Activated naive CD4-positive, alpha-beta T cell treated with anti-CD3 and anti-CD28 coated beads, Interleukin-2, amount 50 U/mL, for 72 hours (primary cell): ENCODE measurements at regions not wholly inside any gene's neighbourhood (a gene's known extent, or its start where the extent isn't known, plus 50 kb on each side); places are given as distances from the start of the nearest gene placed in this dataset.

Experiments used
- ATAC-seq, 2 donors: fragments of 150-1000 bp; cut with Tn5 transposase; 2 replicates each; pipeline ENCODE4 v1.10.0; 2021; ENCODE audit warnings: mild to moderate bottlenecking in 2 of 2, moderate library complexity in 2 of 2
- DNase-seq, 2 donors: peaks; one replicate each; pipeline ENCODE4 v3.0.0; 2021 to 2022; ENCODE audit warnings: low spot score in 2 of 2
- H3K27ac Mint-ChIP-seq, 2 donors: one replicate each; pipeline ENCODE4 v1.8.0; 2022; ENCODE audit warnings: mild to moderate bottlenecking in 2 of 2, mixed read lengths in 2 of 2
- H3K36me3 Mint-ChIP-seq, 2 donors: one replicate each; pipeline ENCODE4 v1.8.0; 2022; ENCODE audit warnings: mixed read lengths in 2 of 2
- H3K9me3 Mint-ChIP-seq, 2 donors: one replicate each; pipeline ENCODE4 v1.8.0; 2022; ENCODE audit warnings: mixed read lengths in 2 of 2

GRCh38 chr7:124420367-124420766 lies 345.2 kb downstream of the GPR37 start:
- Mint-ChIP-seq H3K36me3 (no peaks in the 10 kb centered on the region), H3K9me3 (peaks cover 0 to 18% of the 10 kb centered on the region in 2 donors), H3K27ac (no peak overlapping the region)
- DNase-seq (no peak), ATAC-seq (no peak)

- ATAC-seq: no peak
- H3K27ac Mint-ChIP-seq: no peak overlapping the region
These were observed 352.6 kb downstream of the GPR37 start for GRCh38 chr7:124413029-124413428.

DNA sequence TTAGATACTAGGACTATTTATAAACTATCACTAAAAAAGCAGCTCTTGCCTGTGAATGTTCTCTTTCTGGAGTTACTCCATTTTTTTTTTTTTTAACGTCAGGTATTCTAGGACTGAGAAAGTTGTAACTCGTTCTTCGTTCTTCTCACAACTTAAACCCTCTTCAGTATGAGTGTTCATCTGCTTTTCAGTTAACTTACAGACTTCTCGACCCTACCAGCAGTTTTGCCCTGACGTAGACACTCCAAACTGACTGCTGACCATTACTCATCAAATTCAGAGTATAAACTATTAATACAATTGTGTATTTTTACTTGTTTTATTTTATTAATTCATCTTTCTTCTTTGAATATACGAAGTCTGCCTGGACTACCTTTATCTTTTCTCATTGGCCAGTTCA lies 353.1 kb downstream of the GPR37 start:
- no peak for ATAC-seq
- H3K27ac Mint-ChIP-seq: no peak overlapping the region
- DNase-seq: no peak
- no peaks in the 10 kb centered on the region for H3K36me3 Mint-ChIP-seq
- peaks cover 0 to 6% of the 10 kb centered on the region in 2 donors for H3K9me3 Mint-ChIP-seq

More at GRCh38 chr7:124413029-124413428, 352.6 kb downstream of the GPR37 start:
- H3K9me3 Mint-ChIP-seq: peaks cover 0 to 6% of the 10 kb centered on the region in 2 donors
- no peak for DNase-seq
- no peaks in the 10 kb centered on the region for H3K36me3 Mint-ChIP-seq

GRCh38 chr7:124411796-124412195 lies 353.8 kb downstream of the GPR37 start:
- Mint-ChIP-seq H3K27ac (no peak overlapping the region), H3K9me3 (no peaks in the 10 kb centered on the region), H3K36me3 (no peaks in the 10 kb centered on the region)
- ATAC-seq (no peak), DNase-seq (no peak)

DNA sequence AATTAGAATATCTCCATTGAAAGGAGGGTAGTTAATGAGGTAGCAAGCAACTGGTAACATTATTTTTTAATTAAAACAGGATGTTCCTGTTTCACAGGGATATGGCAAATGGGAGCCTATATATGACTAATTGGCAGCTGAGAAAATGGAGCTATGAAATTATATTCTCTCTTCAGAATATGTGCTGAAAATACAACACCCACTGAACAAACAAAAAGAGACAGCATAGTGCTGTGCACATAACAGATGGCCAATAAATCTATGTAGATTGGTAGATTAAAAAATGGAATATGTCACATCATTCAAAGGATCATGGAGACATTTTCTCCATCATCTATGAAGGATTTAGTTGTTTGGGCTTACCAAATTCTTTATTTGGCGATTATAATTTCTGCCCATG lies 362.0 kb downstream of the GPR37 start:
- H3K9me3 Mint-ChIP-seq: peaks cover 11 to 14% of the 10 kb centered on the region in 2 donors
- no peaks in the 10 kb centered on the region for H3K36me3 Mint-ChIP-seq
- no peak for DNase-seq
- ATAC-seq: no peak
- H3K27ac Mint-ChIP-seq: no peak overlapping the region

GRCh38 chr7:124403112-124403511 lies 362.5 kb downstream of the GPR37 start:
- Mint-ChIP-seq H3K27ac (no peak overlapping the region), H3K9me3 (peaks cover 11 to 14% of the 10 kb centered on the region in 2 donors), H3K36me3 (no peaks in the 10 kb centered on the region)
- ATAC-seq (no peak), DNase-seq (no peak)

DNA sequence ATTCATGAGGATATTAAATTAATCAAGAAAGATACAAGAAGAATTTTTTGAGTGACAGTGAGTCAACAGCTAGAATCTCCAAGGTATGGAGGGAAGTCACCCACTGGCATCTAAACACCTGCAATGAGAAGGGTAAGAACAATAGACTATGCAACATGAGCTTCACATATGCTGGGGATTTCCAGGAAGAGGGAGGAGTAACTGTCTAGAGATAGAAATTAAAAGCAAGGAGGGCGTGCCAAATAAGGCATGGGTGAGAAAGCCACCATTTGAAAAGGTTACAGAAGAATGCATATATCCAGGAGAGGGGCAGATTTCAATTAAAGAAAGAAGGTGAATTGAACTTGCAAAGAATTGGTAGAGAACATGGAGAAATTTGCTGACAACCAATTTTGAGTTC lies 365.7 kb downstream of the GPR37 start:
- ATAC-seq (no peak), DNase-seq (no peak)
- H3K9me3 Mint-ChIP-seq: peaks cover 28 to 30% of the 10 kb centered on the region in 2 donors
- H3K27ac Mint-ChIP-seq: no peak overlapping the region
- H3K36me3 Mint-ChIP-seq: no peaks in the 10 kb centered on the region

DNA sequence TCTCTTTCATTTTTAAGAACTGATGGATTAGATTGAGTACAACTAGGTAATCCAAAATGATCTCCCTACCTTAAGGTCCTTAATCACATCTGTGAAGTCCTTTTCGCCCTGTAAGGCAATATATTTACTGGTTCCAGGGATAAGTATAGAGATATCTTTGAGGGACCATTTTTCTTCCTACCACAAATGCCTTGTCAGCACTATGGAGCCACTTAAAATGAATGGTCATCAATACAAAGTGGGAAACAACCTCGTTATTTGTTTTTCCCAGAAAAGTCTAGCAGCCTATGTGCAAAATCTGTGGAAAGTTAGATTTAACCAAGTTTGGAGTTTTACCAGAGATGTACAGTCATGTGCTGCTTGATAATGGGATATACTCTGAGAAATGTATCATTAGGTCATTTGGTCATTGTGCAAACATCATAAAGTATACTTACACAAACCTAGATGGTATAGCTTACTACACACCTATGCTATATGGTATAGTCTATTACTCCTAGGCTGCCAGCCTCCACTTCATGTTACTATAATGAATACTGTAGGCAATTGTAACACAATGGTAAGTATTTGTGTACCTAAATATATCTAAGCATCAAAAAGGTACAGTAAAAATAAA lies 366.2 kb upstream of the TMEM229A start:
- no peak for DNase-seq
- Mint-ChIP-seq H3K27ac (no peak overlapping the region), H3K36me3 (no peaks in the 10 kb centered on the region), H3K9me3 (peaks cover 28 to 30% of the 10 kb centered on the region in 2 donors)
- ATAC-seq: no peak

DNA sequence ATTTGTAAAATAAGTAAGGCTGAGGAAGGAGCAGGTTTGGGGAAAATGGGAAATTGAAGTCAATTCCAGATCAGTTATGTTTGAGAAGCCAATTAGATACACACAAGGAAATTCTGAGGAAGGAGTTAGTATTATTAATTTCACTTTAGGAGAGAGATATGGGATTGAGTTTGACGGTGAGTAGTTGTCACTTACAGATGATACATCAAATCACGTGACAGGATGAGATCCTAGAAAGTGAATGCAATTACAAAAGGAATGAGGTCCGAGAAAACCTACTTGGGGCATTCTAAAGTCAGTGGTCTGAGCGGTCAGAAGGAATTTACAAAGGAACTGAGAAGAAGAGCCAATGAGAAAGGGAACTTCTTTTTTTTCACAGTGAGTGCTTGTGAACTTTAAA lies 364.3 kb upstream of the TMEM229A start:
- no peak for ATAC-seq
- DNase-seq: no peak
- no peaks in the 10 kb centered on the region for H3K36me3 Mint-ChIP-seq
- no peak overlapping the region for H3K27ac Mint-ChIP-seq
- H3K9me3 Mint-ChIP-seq: peaks cover 28 to 30% of the 10 kb centered on the region in 2 donors

DNA sequence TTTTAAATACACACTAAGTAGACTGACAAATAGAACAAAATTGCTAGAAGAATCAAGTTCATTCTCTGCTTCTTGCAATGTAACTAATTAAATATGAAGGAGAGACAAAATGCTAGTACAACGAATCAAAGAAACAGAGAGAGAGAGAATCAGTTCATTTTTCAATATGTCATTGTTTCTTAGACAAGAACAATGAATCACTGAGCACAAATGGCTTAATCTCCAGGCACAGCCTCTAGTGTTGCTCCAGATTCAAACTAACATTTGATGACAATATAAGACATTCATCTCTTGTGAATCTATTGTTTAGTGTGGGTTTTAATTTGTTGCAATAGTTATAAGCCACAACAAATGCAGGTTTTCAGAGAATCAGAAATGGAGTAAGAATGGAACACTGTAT lies 357.4 kb upstream of the TMEM229A start:
- H3K36me3 Mint-ChIP-seq: no peaks in the 10 kb centered on the region
- DNase-seq (no peak), ATAC-seq (no peak)
- no peaks in the 10 kb centered on the region for H3K9me3 Mint-ChIP-seq
- no peak overlapping the region for H3K27ac Mint-ChIP-seq

- H3K27ac Mint-ChIP-seq: no peak overlapping the region
- no peaks in the 10 kb centered on the region for H3K36me3 Mint-ChIP-seq
- no peak for DNase-seq
- no peaks in the 10 kb centered on the region for H3K9me3 Mint-ChIP-seq
- no peak for ATAC-seq
These were observed 355.9 kb upstream of the TMEM229A start for GRCh38 chr7:124388751-124389150.

DNA sequence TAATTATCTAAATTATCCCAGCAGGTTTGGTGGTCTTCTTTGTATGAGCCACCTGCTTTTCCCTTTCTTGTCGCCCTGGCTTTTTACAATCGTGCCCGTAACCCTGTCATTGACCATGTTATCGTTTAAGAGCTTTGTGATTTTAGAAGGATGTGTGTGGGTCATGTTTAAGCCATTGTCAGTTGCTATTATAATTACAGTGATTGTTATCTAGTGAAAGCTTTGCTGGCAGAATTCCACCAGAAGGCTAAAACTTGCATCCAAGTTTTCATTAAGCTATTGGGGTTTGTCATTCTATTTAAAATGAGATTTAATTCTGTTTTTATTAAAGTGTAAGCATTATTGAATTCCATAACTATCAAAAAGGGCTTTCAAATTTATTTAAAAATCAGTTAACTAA lies 354.2 kb upstream of the TMEM229A start:
- no peak for DNase-seq
- Mint-ChIP-seq H3K36me3 (no peaks in the 10 kb centered on the region), H3K9me3 (peaks cover 0 to 5% of the 10 kb centered on the region in 2 donors), H3K27ac (no peak overlapping the region)
- no peak for ATAC-seq

DNA sequence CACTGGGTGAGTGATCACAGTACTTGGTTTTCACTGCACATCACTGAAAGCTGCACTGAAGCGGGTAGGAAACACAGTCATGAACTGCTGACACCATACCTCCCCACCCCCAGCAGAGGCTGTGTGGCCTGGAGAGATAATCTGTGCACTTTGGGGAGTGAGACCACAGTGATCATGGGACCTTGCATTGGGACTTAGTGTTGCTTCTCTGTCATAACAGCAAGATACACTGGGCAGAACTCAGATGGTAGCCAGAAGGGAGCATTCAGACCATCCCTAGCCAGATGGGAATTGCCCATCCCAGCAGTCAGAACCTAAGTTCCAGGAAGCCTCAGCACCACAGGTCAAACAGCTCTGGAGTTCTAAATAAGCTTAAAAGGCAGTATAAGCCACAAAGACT lies 346.4 kb upstream of the TMEM229A start:
- DNase-seq (no peak), ATAC-seq (no peak)
- Mint-ChIP-seq H3K9me3 (peaks cover 8 to 20% of the 10 kb centered on the region in 2 donors), H3K27ac (no peak overlapping the region), H3K36me3 (no peaks in the 10 kb centered on the region)

DNA sequence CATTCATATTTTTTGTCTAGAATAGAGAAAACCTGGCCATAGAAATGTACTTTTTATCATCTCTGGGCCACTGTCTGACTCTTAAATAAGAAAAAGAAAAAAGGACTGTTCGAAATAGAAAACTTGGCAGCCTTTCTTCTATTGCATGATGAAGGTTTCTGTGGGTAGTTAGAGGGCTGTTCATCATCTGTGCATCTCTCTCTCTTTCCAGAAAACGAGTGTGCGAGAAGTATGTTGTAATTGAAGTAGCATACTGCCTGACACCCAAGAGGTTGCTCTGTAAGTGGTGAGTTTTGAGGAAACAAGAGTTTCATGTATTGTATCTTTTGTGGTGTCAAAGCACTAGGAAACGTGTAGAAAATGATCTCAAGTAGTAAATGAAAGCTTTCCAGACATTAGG lies 343.2 kb upstream of the TMEM229A start:
- ATAC-seq (no peak), DNase-seq (no peak)
- Mint-ChIP-seq H3K27ac (no peak overlapping the region), H3K9me3 (peaks cover 3 to 14% of the 10 kb centered on the region in 2 donors), H3K36me3 (no peaks in the 10 kb centered on the region)

GRCh38 chr7:124375391-124375790 lies 342.5 kb upstream of the TMEM229A start:
- ATAC-seq: no peak
- DNase-seq: no peak
- Mint-ChIP-seq H3K9me3 (peaks cover 3 to 11% of the 10 kb centered on the region in 2 donors), H3K27ac (no peak overlapping the region), H3K36me3 (no peaks in the 10 kb centered on the region)

- Mint-ChIP-seq H3K9me3 (peaks cover 6% of the 10 kb centered on the region in 2 donors), H3K27ac (no peak overlapping the region), H3K36me3 (no peaks in the 10 kb centered on the region)
- no peak for DNase-seq
- no peak for ATAC-seq
These were observed 336.4 kb upstream of the TMEM229A start for GRCh38 chr7:124369310-124369709.

GRCh38 chr7:124366118-124366517 lies 333.3 kb upstream of the TMEM229A start:
- no peak for DNase-seq
- H3K36me3 Mint-ChIP-seq: no peaks in the 10 kb centered on the region
- no peak overlapping the region for H3K27ac Mint-ChIP-seq
- H3K9me3 Mint-ChIP-seq: peaks cover 12 to 15% of the 10 kb centered on the region in 2 donors
- no peak for ATAC-seq

DNA sequence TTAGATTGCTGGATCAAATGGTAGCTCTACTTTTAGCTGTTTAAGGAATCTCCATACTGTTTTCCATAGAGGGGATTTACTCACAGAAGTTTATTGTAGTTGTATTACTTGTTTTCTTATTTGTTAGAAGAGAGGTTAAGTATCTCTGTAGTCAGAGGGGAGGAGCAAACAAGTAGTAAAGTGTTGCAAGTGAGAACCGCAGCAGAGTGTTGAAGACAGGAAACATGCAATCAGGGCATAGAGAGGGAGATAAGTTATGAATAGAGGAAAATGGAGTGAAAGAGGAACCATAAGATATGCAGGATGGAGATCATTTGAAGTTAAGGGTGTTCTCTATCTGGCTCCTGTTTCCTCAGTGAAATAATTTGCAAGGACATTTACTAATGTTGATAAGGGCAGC lies 331.4 kb upstream of the TMEM229A start:
- ATAC-seq: no peak
- H3K27ac Mint-ChIP-seq: no peak overlapping the region

More for the DNA sequence above, 331.4 kb upstream of the TMEM229A start:
- Mint-ChIP-seq H3K9me3 (peaks cover 14 to 17% of the 10 kb centered on the region in 2 donors), H3K36me3 (no peaks in the 10 kb centered on the region)
- no peak for DNase-seq
